ENCODE measurements at regions not wholly inside any gene's neighbourhood (a gene's known extent, or its start where the extent isn't known, plus 50 kb on each side); places are given as distances from the start of the nearest gene placed in this dataset.

GRCh38 chr2:57936216-57936615 lies 110.4 kb upstream of the VRK2 start:
- H3K4me1 ChIP-seq (ENCODE audit: insufficient read depth): no peaks in the 10 kb centered on the region
- intact Hi-C loops (cut with DNase I): no loop called here
- no peak for DNase-seq
- 73 to 80% (median 76%) methylated on average over 1 of the region's 1 CpG for WGBS, 3 donors
- H3K36me3 ChIP-seq: no peaks in the 10 kb centered on the region
- no peak overlapping the region for H3K27ac ChIP-seq
- H3K4me3 ChIP-seq: no peak overlapping the region
- TF ChIP-seq CTCF (IDR thresholded peaks at IDR 0.05) (no peak), POLR2A (IDR thresholded peaks at IDR 0.05) (no peak), EP300 (IDR thresholded peaks at IDR 0.05) (no peak)
- H3K9me3 ChIP-seq: peaks cover 0 to 6% of the 10 kb centered on the region in 2 donors
- H3K27me3 ChIP-seq: no peaks in the 10 kb centered on the region

GRCh38 chr2:57937456-57937855 lies 109.2 kb upstream of the VRK2 start:
- 5 to 26% (median 25%) methylated on average over 3 of the region's 3 CpGs for WGBS, 3 donors
- peaks cover 0 to 6% of the 10 kb centered on the region in 2 donors for H3K9me3 ChIP-seq
- H3K4me1 ChIP-seq (ENCODE audit: insufficient read depth): no peaks in the 10 kb centered on the region
- no peak overlapping the region for H3K27ac ChIP-seq
- no peak for TF ChIP-seq EP300 (IDR thresholded peaks at IDR 0.05)
- TF ChIP-seq POLR2A (IDR thresholded peaks at IDR 0.05): no peak
- no peak for TF ChIP-seq CTCF (IDR thresholded peaks at IDR 0.05)
- intact Hi-C loops (cut with DNase I): no loop called here
- H3K4me3 ChIP-seq: no peak overlapping the region
- no peak for DNase-seq
- no peaks in the 10 kb centered on the region for H3K36me3 ChIP-seq
- no peaks in the 10 kb centered on the region for H3K27me3 ChIP-seq

- Histone ChIP-seq H3K4me3 (no peak overlapping the region), H3K4me1 (ENCODE audit: insufficient read depth) (no peaks in the 10 kb centered on the region), H3K9me3 (no peaks in the 10 kb centered on the region), H3K27ac (no peak overlapping the region), H3K36me3 (no peaks in the 10 kb centered on the region), H3K27me3 (no peaks in the 10 kb centered on the region)
- intact Hi-C loops (cut with DNase I): no loop called here
- no peak for DNase-seq
- no peak for TF ChIP-seq POLR2A (IDR thresholded peaks at IDR 0.05)
- TF ChIP-seq CTCF (IDR thresholded peaks at IDR 0.05): no peak
- no peak for TF ChIP-seq EP300 (IDR thresholded peaks at IDR 0.05)
- WGBS, 3 donors: 89 to 95% (median 91%) methylated on average over 1 of the region's 1 CpG
Measured at GRCh38 chr2:57941816-57942215, 104.8 kb upstream of the VRK2 start.

- Histone ChIP-seq H3K27ac (no peak overlapping the region), H3K9me3 (no peaks in the 10 kb centered on the region), H3K36me3 (no peaks in the 10 kb centered on the region), H3K4me3 (no peak overlapping the region), H3K27me3 (no peaks in the 10 kb centered on the region), H3K4me1 (ENCODE audit: insufficient read depth) (no peaks in the 10 kb centered on the region)
- TF ChIP-seq POLR2A (IDR thresholded peaks at IDR 0.05) (no peak), EP300 (IDR thresholded peaks at IDR 0.05) (no peak), CTCF (IDR thresholded peaks at IDR 0.05) (no peak)
- intact Hi-C loops (cut with DNase I): no loop called here
- no peak for DNase-seq
Measured at GRCh38 chr2:57943315-57943714, 103.3 kb upstream of the VRK2 start.

GRCh38 chr2:57947398-57947797 lies 99.2 kb upstream of the VRK2 start:
- intact Hi-C loops (cut with DNase I): no loop called here
- no peaks in the 10 kb centered on the region for H3K4me1 ChIP-seq (ENCODE audit: insufficient read depth)
- no peak overlapping the region for H3K27ac ChIP-seq
- H3K36me3 ChIP-seq: no peaks in the 10 kb centered on the region
- DNase-seq: no peak
- no peaks in the 10 kb centered on the region for H3K9me3 ChIP-seq
- no peaks in the 10 kb centered on the region for H3K27me3 ChIP-seq
- no peak overlapping the region for H3K4me3 ChIP-seq
- TF ChIP-seq POLR2A (IDR thresholded peaks at IDR 0.05): no peak
- no peak for TF ChIP-seq EP300 (IDR thresholded peaks at IDR 0.05)
- TF ChIP-seq CTCF (IDR thresholded peaks at IDR 0.05): no peak

All from ovary (tissue), 7 donors.